ENCODE measurements at regions not wholly inside any gene's neighbourhood (a gene's known extent, or its start where the extent isn't known, plus 50 kb on each side); places are given as distances from the start of the nearest gene placed in this dataset.

DNA sequence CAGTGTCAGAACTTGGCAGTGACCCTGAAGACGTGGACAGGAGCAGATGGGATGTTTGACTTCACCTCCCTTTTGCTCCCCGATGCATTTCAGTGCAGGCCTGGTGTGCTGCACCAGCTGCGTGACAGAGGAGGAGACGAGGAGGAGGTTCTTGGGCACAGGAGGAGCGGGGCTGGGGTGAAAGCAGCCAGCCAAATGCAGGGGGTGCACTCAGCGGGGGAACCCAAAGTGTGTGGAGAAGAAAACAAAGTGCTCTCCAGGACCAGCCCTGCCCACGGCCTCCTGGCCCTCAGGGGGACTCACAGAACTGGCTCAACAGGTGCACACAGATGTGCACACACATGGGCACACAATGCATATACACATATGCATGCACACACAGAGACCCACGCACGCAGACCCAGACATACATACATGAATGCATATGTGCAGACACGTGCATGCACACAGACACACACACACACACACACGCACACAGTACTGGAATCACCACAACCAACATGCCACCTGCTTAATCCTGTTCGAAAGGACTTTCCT, 91.7 kb upstream of the SFSWAP start:
- TF ChIP-seq POLR2AphosphoS5 (IDR thresholded peaks at IDR 0.05; ENCODE audit: low read depth, low read length) (no peak), TAF1 (IDR thresholded peaks at IDR 0.05; ENCODE audit: borderline replicate concordance, insufficient read depth, low read length) (no peak), FOXP2 (optimal IDR thresholded peaks at IDR 0.05; ENCODE audit: borderline replicate concordance, extremely low read depth, extremely low read length, insufficient read depth) (no peak), SIN3A (IDR thresholded peaks at IDR 0.05; ENCODE audit: borderline replicate concordance, insufficient read depth, low read length) (no peak)
- TF ChIP-seq, protein P1, sequence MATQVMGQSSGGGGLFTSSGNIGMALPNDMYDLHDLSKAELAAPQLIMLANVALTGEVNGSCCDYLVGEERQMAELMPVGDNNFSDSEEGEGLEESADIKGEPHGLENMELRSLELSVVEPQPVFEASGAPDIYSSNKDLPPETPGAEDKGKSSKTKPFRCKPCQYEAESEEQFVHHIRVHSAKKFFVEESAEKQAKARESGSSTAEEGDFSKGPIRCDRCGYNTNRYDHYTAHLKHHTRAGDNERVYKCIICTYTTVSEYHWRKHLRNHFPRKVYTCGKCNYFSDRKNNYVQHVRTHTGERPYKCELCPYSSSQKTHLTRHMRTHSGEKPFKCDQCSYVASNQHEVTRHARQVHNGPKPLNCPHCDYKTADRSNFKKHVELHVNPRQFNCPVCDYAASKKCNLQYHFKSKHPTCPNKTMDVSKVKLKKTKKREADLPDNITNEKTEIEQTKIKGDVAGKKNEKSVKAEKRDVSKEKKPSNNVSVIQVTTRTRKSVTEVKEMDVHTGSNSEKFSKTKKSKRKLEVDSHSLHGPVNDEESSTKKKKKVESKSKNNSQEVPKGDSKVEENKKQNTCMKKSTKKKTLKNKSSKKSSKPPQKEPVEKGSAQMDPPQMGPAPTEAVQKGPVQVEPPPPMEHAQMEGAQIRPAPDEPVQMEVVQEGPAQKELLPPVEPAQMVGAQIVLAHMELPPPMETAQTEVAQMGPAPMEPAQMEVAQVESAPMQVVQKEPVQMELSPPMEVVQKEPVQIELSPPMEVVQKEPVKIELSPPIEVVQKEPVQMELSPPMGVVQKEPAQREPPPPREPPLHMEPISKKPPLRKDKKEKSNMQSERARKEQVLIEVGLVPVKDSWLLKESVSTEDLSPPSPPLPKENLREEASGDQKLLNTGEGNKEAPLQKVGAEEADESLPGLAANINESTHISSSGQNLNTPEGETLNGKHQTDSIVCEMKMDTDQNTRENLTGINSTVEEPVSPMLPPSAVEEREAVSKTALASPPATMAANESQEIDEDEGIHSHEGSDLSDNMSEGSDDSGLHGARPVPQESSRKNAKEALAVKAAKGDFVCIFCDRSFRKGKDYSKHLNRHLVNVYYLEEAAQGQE (IDR thresholded peaks at IDR 0.05; ENCODE audit: insufficient read depth in 1 of 2, low read depth in 2 of 2, low read length in 2 of 2): no peak

DNA sequence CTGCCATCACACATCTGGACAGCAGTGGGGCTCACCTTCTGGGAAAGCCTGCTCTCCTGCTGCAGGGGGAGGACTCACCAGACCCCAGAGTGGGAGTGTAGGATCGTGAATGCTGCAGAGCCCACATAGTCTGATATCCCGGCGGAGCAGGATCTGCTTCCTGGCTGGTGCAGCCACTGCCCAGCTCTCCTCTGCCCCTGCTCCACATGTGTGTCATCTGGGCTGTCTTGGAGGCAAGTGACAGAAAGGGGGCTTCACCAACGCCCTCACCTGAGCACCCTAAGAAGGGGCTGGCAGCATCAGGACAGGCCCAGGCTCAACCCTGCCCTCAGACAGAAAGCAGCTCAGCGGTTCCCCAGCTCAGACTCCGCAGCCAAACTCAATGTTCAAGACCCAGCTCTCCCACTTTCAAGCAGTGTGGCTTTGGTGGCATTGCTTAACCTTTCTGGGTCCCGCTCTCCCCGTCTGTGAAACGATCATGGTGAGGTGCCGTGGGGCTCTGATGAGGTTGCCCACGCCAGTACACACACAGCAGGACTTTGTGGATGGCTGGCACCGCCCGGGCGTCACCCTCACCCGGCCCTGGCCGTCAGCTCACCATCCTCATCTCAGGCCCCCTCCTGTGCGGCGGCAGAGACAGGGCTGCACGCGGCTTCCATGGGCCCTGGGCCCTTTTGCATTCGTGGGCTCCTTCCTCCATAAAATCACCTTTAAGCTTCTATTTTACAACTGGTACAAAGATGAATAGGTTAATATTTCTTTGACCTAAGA, 91.0 kb upstream of the SFSWAP start:
- TF ChIP-seq, protein P1 (IDR thresholded peaks at IDR 0.05; ENCODE audit: insufficient read depth in 1 of 2, low read depth in 2 of 2, low read length in 2 of 2): no peak
- no peak for TF ChIP-seq FOXP2 (optimal IDR thresholded peaks at IDR 0.05; ENCODE audit: borderline replicate concordance, extremely low read depth, extremely low read length, insufficient read depth)
- no peak for TF ChIP-seq TAF1 (IDR thresholded peaks at IDR 0.05; ENCODE audit: borderline replicate concordance, insufficient read depth, low read length)
- TF ChIP-seq POLR2AphosphoS5 (IDR thresholded peaks at IDR 0.05; ENCODE audit: low read depth, low read length): no peak

DNA sequence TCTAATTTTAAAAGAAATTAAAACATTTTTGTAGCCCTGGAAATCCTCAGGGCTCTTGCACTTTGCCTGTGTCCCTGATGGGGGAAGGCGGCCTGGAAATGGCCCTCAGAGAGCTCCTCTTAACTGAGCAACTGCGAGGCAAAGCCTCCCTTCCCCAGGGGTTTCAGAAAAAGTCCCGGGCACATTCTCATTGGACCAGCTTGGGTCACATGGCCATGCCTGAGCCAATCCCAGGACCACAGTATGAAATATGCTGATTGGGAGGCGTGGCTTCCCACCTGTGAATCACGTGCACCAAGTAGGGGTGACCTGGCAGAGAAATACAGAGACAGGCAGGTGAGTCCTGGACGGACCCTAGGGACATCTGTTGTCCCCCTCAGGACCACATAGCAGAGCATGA, 90.4 kb upstream of the SFSWAP start:
- no peak for TF ChIP-seq SIN3A (IDR thresholded peaks at IDR 0.05; ENCODE audit: borderline replicate concordance, insufficient read depth, low read length)
- TF ChIP-seq, protein P1 (IDR thresholded peaks at IDR 0.05; ENCODE audit: insufficient read depth in 1 of 2, low read depth in 2 of 2, low read length in 2 of 2): no peak
- no peak for TF ChIP-seq TAF1 (IDR thresholded peaks at IDR 0.05; ENCODE audit: borderline replicate concordance, insufficient read depth, low read length)
- TF ChIP-seq POLR2AphosphoS5 (IDR thresholded peaks at IDR 0.05; ENCODE audit: low read depth, low read length): no peak
- no peak for TF ChIP-seq FOXP2 (optimal IDR thresholded peaks at IDR 0.05; ENCODE audit: borderline replicate concordance, extremely low read depth, extremely low read length, insufficient read depth)

- no peak for TF ChIP-seq TAF1 (IDR thresholded peaks at IDR 0.05; ENCODE audit: borderline replicate concordance, insufficient read depth, low read length)
- no peak for TF ChIP-seq POLR2AphosphoS5 (IDR thresholded peaks at IDR 0.05; ENCODE audit: low read depth, low read length)
- TF ChIP-seq, protein P1 (IDR thresholded peaks at IDR 0.05; ENCODE audit: insufficient read depth in 1 of 2, low read depth in 2 of 2, low read length in 2 of 2): no peak
- no peak for TF ChIP-seq FOXP2 (optimal IDR thresholded peaks at IDR 0.05; ENCODE audit: borderline replicate concordance, extremely low read depth, extremely low read length, insufficient read depth)
- no peak for TF ChIP-seq SIN3A (IDR thresholded peaks at IDR 0.05; ENCODE audit: borderline replicate concordance, insufficient read depth, low read length)
These were observed 89.8 kb upstream of the SFSWAP start for GRCh38 chr12:131620946-131621681.

Measured in PFSK-1 (cell line).